Loucy (cell line): ENCODE measurements at regions not wholly inside any gene's neighbourhood (a gene's known extent, or its start where the extent isn't known, plus 50 kb on each side); places are given as distances from the start of the nearest gene placed in this dataset.

Experiments used
- H2AFZ ChIP-seq: fragments of 200-600 bp; sonication (generic); 2 replicates; pipeline ENCODE4 v1.6.0; 2016; ENCODE audit warnings: antibody characterized with exemption, mild to moderate bottlenecking, low read length, moderate library complexity
- H3F3A ChIP-seq: fragments of 200-600 bp; 2 replicates; pipeline ENCODE4 v1.6.0; 2016; ENCODE audit warnings: antibody characterized with exemption, low read depth, mild to moderate bottlenecking
- H3K27me3 ChIP-seq: fragments of 200-600 bp; sonication (generic); 2 replicates; pipeline ENCODE4 v1.6.1; 2014; ENCODE audit warnings: low read length, mild to moderate bottlenecking; ENCODE audit not compliant: insufficient read depth, poor library complexity, severe bottlenecking
- H3K36me3 ChIP-seq: fragments of 200-600 bp; sonication (generic); 2 replicates; pipeline ENCODE4 v1.6.1; 2016; ENCODE audit warnings: low read length; ENCODE audit not compliant: insufficient read depth
- H3K4me1 ChIP-seq: fragments of 200-600 bp; sonication (generic); 2 replicates; pipeline ENCODE4 v1.5.1; 2014; ENCODE audit warnings: low read length, mild to moderate bottlenecking; ENCODE audit not compliant: insufficient read depth, poor library complexity, severe bottlenecking
- H3K4me2 ChIP-seq: fragments of 200-600 bp; sonication (generic); 2 replicates; pipeline ENCODE4 v1.6.0; 2014; ENCODE audit warnings: antibody characterized with exemption, low read length, low read depth, mild to moderate bottlenecking; ENCODE audit not compliant: poor library complexity, severe bottlenecking
- H3K4me3 ChIP-seq: fragments of 200-600 bp; sonication (generic); 2 replicates; pipeline ENCODE4 v1.5.1; 2014; ENCODE audit warnings: low read length, mild to moderate bottlenecking, mixed read lengths; ENCODE audit not compliant: poor library complexity, severe bottlenecking
- H3K79me2 ChIP-seq: fragments of 200-600 bp; sonication (generic); 2 replicates; pipeline ENCODE4 v1.6.1; 2014; ENCODE audit warnings: low read length; ENCODE audit not compliant: insufficient read depth
- H3K9ac ChIP-seq: fragments of 200-600 bp; sonication (generic); 2 replicates; pipeline ENCODE4 v1.6.0; 2014; ENCODE audit warnings: mild to moderate bottlenecking, low read depth, low read length, moderate library complexity; ENCODE audit not compliant: poor library complexity, severe bottlenecking
- H3K9me2 ChIP-seq: fragments of 200-600 bp; sonication (generic); replicated peaks from 2 replicates; pipeline ENCODE4 v1.6.1; 2016; ENCODE audit warnings: low read depth, low read length, mixed read lengths
- H3K9me3 ChIP-seq: fragments of 200-600 bp; sonication (generic); 2 replicates; pipeline ENCODE4 v1.6.1; 2014; ENCODE audit warnings: mild to moderate bottlenecking, antibody characterized with exemption, low read length, low read depth; ENCODE audit not compliant: insufficient read depth
- H4K20me1 ChIP-seq: fragments of 200-600 bp; sonication (generic); 2 replicates; pipeline ENCODE4 v1.6.0; 2014; ENCODE audit warnings: antibody characterized with exemption, low read length, mild to moderate bottlenecking; ENCODE audit not compliant: insufficient read depth, poor library complexity, severe bottlenecking
- CTCF ChIP-seq: fragments of 200-600 bp; sonication (generic); conservative IDR thresholded peaks from 2 replicates; pipeline ENCODE4 v1.5.1; 2014; ENCODE audit warnings: mild to moderate bottlenecking, antibody characterized with exemption, low read length
- EZH2phosphoT487 ChIP-seq: fragments of 200-600 bp; IDR thresholded peaks from 2 replicates; pipeline ENCODE4 v1.6.1; 2018; ENCODE audit warnings: antibody characterized with exemption, mild to moderate bottlenecking, moderate library complexity, borderline replicate concordance

- no peaks in the 10 kb centered on the region for H3K9me2 ChIP-seq
- no peak overlapping the region for H2AFZ ChIP-seq
- H3K9me3 ChIP-seq, result no peaks in the 10 kb centered on the region
- H3K36me3 ChIP-seq, result no peaks in the 10 kb centered on the region
- H4K20me1 ChIP-seq, result no peaks in the 10 kb centered on the region
- no peaks in the 10 kb centered on the region for H3K27me3 ChIP-seq
- TF ChIP-seq EZH2phosphoT487 (no peak), CTCF (no peak)
- no peaks in the 10 kb centered on the region for H3K4me1 ChIP-seq
- H3F3A ChIP-seq, result no peaks in the 10 kb centered on the region
- no peak overlapping the region for H3K4me3 ChIP-seq
- no peaks in the 10 kb centered on the region for H3K79me2 ChIP-seq
- no peak overlapping the region for H3K4me2 ChIP-seq
- no peak overlapping the region for H3K9ac ChIP-seq
These were observed 395.7 kb downstream of the NXPH1 start for GRCh38 chr7:8829100-8829499.

GRCh38 chr7:8831376-8831775 lies 398.0 kb downstream of the NXPH1 start:
- Histone ChIP-seq H3K4me3 (no peak overlapping the region), H3K4me1 (no peaks in the 10 kb centered on the region), H3K9me3 (no peaks in the 10 kb centered on the region), H2AFZ (no peak overlapping the region), H3K36me3 (no peaks in the 10 kb centered on the region), H4K20me1 (no peaks in the 10 kb centered on the region), H3F3A (no peaks in the 10 kb centered on the region), H3K9ac (no peak overlapping the region), H3K4me2 (no peak overlapping the region), H3K79me2 (no peaks in the 10 kb centered on the region), H3K27me3 (no peaks in the 10 kb centered on the region), H3K9me2 (no peaks in the 10 kb centered on the region)
- TF ChIP-seq EZH2phosphoT487, result no peak
- TF ChIP-seq CTCF, result no peak

- H2AFZ ChIP-seq, result no peak overlapping the region
- H3K9me2 ChIP-seq, result no peaks in the 10 kb centered on the region
- no peaks in the 10 kb centered on the region for H3K27me3 ChIP-seq
- no peak overlapping the region for H3K4me2 ChIP-seq
- H3K79me2 ChIP-seq, result no peaks in the 10 kb centered on the region
- H3F3A ChIP-seq, result no peaks in the 10 kb centered on the region
- TF ChIP-seq EZH2phosphoT487, result no peak
- no peak for TF ChIP-seq CTCF
- no peaks in the 10 kb centered on the region for H4K20me1 ChIP-seq
- H3K9ac ChIP-seq, result no peak overlapping the region
- H3K36me3 ChIP-seq, result no peaks in the 10 kb centered on the region
- H3K9me3 ChIP-seq, result no peaks in the 10 kb centered on the region
- no peak overlapping the region for H3K4me3 ChIP-seq
- no peaks in the 10 kb centered on the region for H3K4me1 ChIP-seq
These were observed 399.9 kb downstream of the NXPH1 start for GRCh38 chr7:8833355-8833754.
